Transverse colon (tissue), 4 donors: ENCODE measurements at regions not wholly inside any gene's neighbourhood (a gene's known extent, or its start where the extent isn't known, plus 50 kb on each side); places are given as distances from the start of the nearest gene placed in this dataset.

Experiments
- DNase-seq: peaks from one replicate; pipeline ENCODE4 v3.0.0-alpha.2; 2019
- H3K27ac ChIP-seq, 4 donors: fragments of 200-600 bp; sonication (generic); 2 replicates each; pipeline ENCODE4 v1.5.1; 2016 to 2018; ENCODE audit warnings: inconsistent platforms in 4 of 4
- H3K27me3 ChIP-seq: fragments of 200-600 bp; sonication (generic); 2 replicates; pipeline ENCODE4 v1.5.1; 2017; ENCODE audit warnings: inconsistent platforms
- H3K36me3 ChIP-seq, 4 donors: fragments of 200-600 bp; sonication (generic); 2 replicates each; pipeline ENCODE4 v1.5.1; 2017 to 2019; ENCODE audit warnings: inconsistent platforms in 4 of 4
- H3K4me1 ChIP-seq, 4 donors: fragments of 200-600 bp; sonication (generic); 2 replicates each; pipeline ENCODE4 v1.5.1; 2017 to 2020; ENCODE audit warnings: inconsistent platforms in 4 of 4
- H3K4me3 ChIP-seq, 4 donors: fragments of 200-600 bp; sonication (generic); 1 replicate in 1 of 4; 2 replicates in 3 of 4; pipeline versions ENCODE4 v1.5.1 to v1.6.1; 2017 to 2019; ENCODE audit warnings: inconsistent platforms in 4 of 4
- H3K9me3 ChIP-seq, 2 donors: fragments of 200-600 bp; sonication (generic); 2 replicates each; pipeline ENCODE4 v1.5.1; 2017 to 2019; ENCODE audit warnings: inconsistent platforms in 2 of 2
- CTCF ChIP-seq, 5 experiments: fragments of 200-600 bp in 3 of 5; fragments of 450-650 bp in 2 of 5; sonication (generic) in 3 of 5; IDR thresholded peaks; 1 replicate in 2 of 5; 2 replicates in 3 of 5; pipeline ENCODE4 v1.5.1; 2016 to 2017; ENCODE audit warnings: antibody characterized with exemption in 5 of 5, inconsistent platforms in 3 of 5, mild to moderate bottlenecking in 2 of 5, moderate library complexity in 1 of 5
- EP300 ChIP-seq: sonication (generic); formaldehyde crosslinking; IDR thresholded peaks from one replicate; pipeline ENCODE4 v1.6.1; 2017; ENCODE audit warnings: antibody characterized with exemption, low read depth
- POLR2A ChIP-seq: fragments of 450-650 bp; IDR thresholded peaks from one replicate; pipeline ENCODE4 v1.6.1; 2016; ENCODE audit warnings: antibody characterized with exemption, mild to moderate bottlenecking, moderate library complexity
- POLR2AphosphoS5 ChIP-seq, 3 donors: sonication (generic); formaldehyde crosslinking; IDR thresholded peaks; one replicate each; pipeline ENCODE4 v1.6.1; 2016; ENCODE audit warnings: antibody characterized with exemption in 3 of 3
- WGBS, 2 donors: methylation state at CpG; one replicate each; pipeline ENCODE4 v1.1.5; 2018; ENCODE audit warnings: low coverage in 1 of 2; 5-methylcytosine and 5-hydroxymethylcytosine counted together
- in situ Hi-C, 4 donors: fragments of 200-750 bp; cut with MboI; loops; one replicate each; pipeline versions ENCODE4 v1.15.0 to v1.15.1; 2017; ENCODE audit warnings: low sequenced_read_pairs in 3 of 4, low pct_ligation_motif_present in 1 of 4, low pct_unique_long_range_greater_than_20kb in 1 of 4
- intact Hi-C: fragments of 100-400 bp; cut with DNase I; formaldehyde crosslinking; loops from one replicate; pipeline ENCODE4 v1.15.1; 2023; ENCODE audit warnings: low total_unique reads

- DNase-seq, result no peak
- Histone ChIP-seq H3K27me3 (no peaks in the 10 kb centered on the region), H3K36me3 (no peaks in the 10 kb centered on the region), H3K4me1 (no peaks in the 10 kb centered on the region), H3K9me3 (no peaks in the 10 kb centered on the region), H3K27ac (no peak overlapping the region), H3K4me3 (no peak overlapping the region)
- in situ Hi-C loops (no loop called here), intact Hi-C loops (no loop called here)
- WGBS, 2 donors, result 77 to 83% methylated on average over 2 of the region's 2 CpGs
- no peak for TF ChIP-seq CTCF (IDR thresholded peaks at IDR 0.05)
- no peak for TF ChIP-seq EP300
- no peak for TF ChIP-seq POLR2A
- no peak for TF ChIP-seq POLR2AphosphoS5 (IDR thresholded peaks at IDR 0.05)
Measured at GRCh38 chr7:79684384-79684783, 230.9 kb upstream of the MAGI2 start.

- intact Hi-C loops, result no loop called here
- no peak for DNase-seq
- Histone ChIP-seq H3K36me3 (no peaks in the 10 kb centered on the region), H3K4me3 (no peak overlapping the region), H3K4me1 (no peaks in the 10 kb centered on the region), H3K9me3 (no peaks in the 10 kb centered on the region), H3K27me3 (no peaks in the 10 kb centered on the region), H3K27ac (no peak overlapping the region)
- in situ Hi-C loops, result no loop called here
- 89 to 100% methylated on average over 1 of the region's 1 CpG for WGBS, 2 donors
- no peak for TF ChIP-seq POLR2A
- TF ChIP-seq CTCF (IDR thresholded peaks at IDR 0.05), result no peak
- no peak for TF ChIP-seq POLR2AphosphoS5 (IDR thresholded peaks at IDR 0.05)
- TF ChIP-seq EP300, result no peak
Measured at GRCh38 chr7:79683916-79684315, 230.4 kb upstream of the MAGI2 start.

GRCh38 chr7:79683185-79683890 is 229.9 kb upstream of the MAGI2 start:
- Histone ChIP-seq H3K9me3 (no peaks in the 10 kb centered on the region), H3K36me3 (no peaks in the 10 kb centered on the region), H3K27ac (no peak overlapping the region), H3K4me3 (no peak overlapping the region), H3K27me3 (no peaks in the 10 kb centered on the region), H3K4me1 (no peaks in the 10 kb centered on the region)
- intact Hi-C loops, result no loop called here
- in situ Hi-C loops, result no loop called here
- WGBS, 2 donors, result 80 to 81% methylated on average over 3 of the region's 3 CpGs
- DNase-seq, result no peak
- TF ChIP-seq POLR2AphosphoS5 (IDR thresholded peaks at IDR 0.05) (no peak), EP300 (no peak), POLR2A (no peak), CTCF (IDR thresholded peaks at IDR 0.05) (no peak)

GRCh38 chr7:79681454-79681853 is 228.0 kb upstream of the MAGI2 start:
- WGBS, 2 donors, result 64 to 65% methylated on average over 7 to 8 of the region's 8 CpGs
- Histone ChIP-seq H3K4me1 (no peaks in the 10 kb centered on the region), H3K4me3 (no peak overlapping the region), H3K36me3 (no peaks in the 10 kb centered on the region), H3K27ac (no peak overlapping the region), H3K27me3 (no peaks in the 10 kb centered on the region), H3K9me3 (no peaks in the 10 kb centered on the region)
- no peak for TF ChIP-seq EP300
- no peak for TF ChIP-seq CTCF (IDR thresholded peaks at IDR 0.05)
- no peak for TF ChIP-seq POLR2A
- no peak for TF ChIP-seq POLR2AphosphoS5 (IDR thresholded peaks at IDR 0.05)
- in situ Hi-C loops (no loop called here), intact Hi-C loops (no loop called here)
- DNase-seq, result no peak
